ENCODE measurements at regions not wholly inside any gene's neighbourhood (a gene's known extent, or its start where the extent isn't known, plus 50 kb on each side); places are given as distances from the start of the nearest gene placed in this dataset.

GRCh38 chr18:77342736-77343135, 93.1 kb downstream of the GALR1 start:
- no TSS peak for BruUV-seq (replicated peaks)
- no peaks in the 10 kb centered on the region for H3K9me3 ChIP-seq (ENCODE audit: low read length)
- in situ Hi-C loops (cut with HindIII; ENCODE audit: extremely low pct_ligation_motif_present, low pct_unique_long_range_greater_than_20kb) (no loop called here), intact Hi-C loops (cut with micrococcal nuclease; ENCODE audit: unreplicated experiment) (no loop called here)
- FAIRE-seq (no peak), ATAC-seq (no peak), DNase-seq (ENCODE audit: low spot score) (no peak)
- H4K20me1 ChIP-seq (ENCODE audit: insufficient read depth, low read length): no peaks in the 10 kb centered on the region
- POLR2A ChIA-PET: no interaction called here
- no peaks in the 10 kb centered on the region for H3K36me3 ChIP-seq (replicated peaks in 1 of 2; ENCODE audit: control insufficient read depth in 1 of 2, insufficient read depth in 2 of 2, low read length in 2 of 2)
- H3K27ac ChIP-seq (ENCODE audit: extremely low read length, insufficient read depth, low read length): no peak overlapping the region
- 44% methylated on average over 8 of the region's 10 CpGs for WGBS (ENCODE audit: low lambda C conversion rate)
- H3K4me1 ChIP-seq (ENCODE audit: insufficient read depth, low read length): no peaks in the 10 kb centered on the region
- no peaks in the 10 kb centered on the region for H3K79me2 ChIP-seq (ENCODE audit: insufficient read depth, low read length)
- CTCF ChIA-PET (ENCODE audit: low intra/inter-chr PET ratio, low total read pairs): no interaction called here
- H3K4me3 ChIP-seq (replicated peaks in 1 of 3; ENCODE audit: insufficient read depth in 1 of 3, low read depth in 2 of 3, low read length in 3 of 3): no peak overlapping the region
- H2AFZ ChIP-seq (ENCODE audit: low read length): no peak overlapping the region
- TF ChIP-seq ZNF460 (CRISPR knock-in tag; IDR thresholded peaks at IDR 0.05; ENCODE audit: borderline replicate concordance): no peak
- no peak for TF ChIP-seq PAX8 (CRISPR knock-in tag; IDR thresholded peaks at IDR 0.05; ENCODE audit: borderline replicate concordance)
- TF ChIP-seq ZNF225 (CRISPR knock-in tag; IDR thresholded peaks at IDR 0.05): no peak
- no peak for TF ChIP-seq ZNF296 (CRISPR knock-in tag; conservative IDR thresholded peaks at IDR 0.05)
- no peak for TF ChIP-seq ZNF24 (IDR thresholded peaks at IDR 0.05)
- TF ChIP-seq ZSCAN9 (CRISPR knock-in tag; IDR thresholded peaks at IDR 0.05; ENCODE audit: borderline replicate concordance): no peak
- no peak for TF ChIP-seq ZMAT3 (CRISPR knock-in tag; conservative IDR thresholded peaks at IDR 0.05)
- no peak for TF ChIP-seq ZNF335 (CRISPR knock-in tag; IDR thresholded peaks at IDR 0.05)
- TF ChIP-seq ZNF678 (CRISPR knock-in tag; IDR thresholded peaks at IDR 0.05): no peak
- no peak for TF ChIP-seq KMT2B (CRISPR knock-in tag; IDR thresholded peaks at IDR 0.05)
- TF ChIP-seq BATF2 (CRISPR knock-in tag; IDR thresholded peaks at IDR 0.05): no peak
- TF ChIP-seq ZNF557 (CRISPR knock-in tag; IDR thresholded peaks at IDR 0.05): no peak
- TF ChIP-seq RBM22 (optimal IDR thresholded peaks at IDR 0.05; ENCODE audit: low read length): no peak
- TF ChIP-seq ZSCAN22 (CRISPR knock-in tag; IDR thresholded peaks at IDR 0.05): no peak
- H3K9ac ChIP-seq (ENCODE audit: insufficient read depth, low read depth, low read length): no peak overlapping the region
- H3K27me3 ChIP-seq (ENCODE audit: control insufficient read depth in 1 of 2, insufficient read depth in 2 of 2, low read length in 2 of 2): peaks cover 2 to 26% of the 10 kb centered on the region in 2 experiments; a peak in 2 of 5 replicates
- no peak overlapping the region for H3K4me2 ChIP-seq (ENCODE audit: low read depth, low read length)

All from HepG2 (cell line).